ENCODE measurements at regions not wholly inside any gene's neighbourhood (a gene's known extent, or its start where the extent isn't known, plus 50 kb on each side); places are given as distances from the start of the nearest gene placed in this dataset.
A peak's percentile ranks its signal among the peaks of the same experiment; 100 is the strongest.

DNA sequence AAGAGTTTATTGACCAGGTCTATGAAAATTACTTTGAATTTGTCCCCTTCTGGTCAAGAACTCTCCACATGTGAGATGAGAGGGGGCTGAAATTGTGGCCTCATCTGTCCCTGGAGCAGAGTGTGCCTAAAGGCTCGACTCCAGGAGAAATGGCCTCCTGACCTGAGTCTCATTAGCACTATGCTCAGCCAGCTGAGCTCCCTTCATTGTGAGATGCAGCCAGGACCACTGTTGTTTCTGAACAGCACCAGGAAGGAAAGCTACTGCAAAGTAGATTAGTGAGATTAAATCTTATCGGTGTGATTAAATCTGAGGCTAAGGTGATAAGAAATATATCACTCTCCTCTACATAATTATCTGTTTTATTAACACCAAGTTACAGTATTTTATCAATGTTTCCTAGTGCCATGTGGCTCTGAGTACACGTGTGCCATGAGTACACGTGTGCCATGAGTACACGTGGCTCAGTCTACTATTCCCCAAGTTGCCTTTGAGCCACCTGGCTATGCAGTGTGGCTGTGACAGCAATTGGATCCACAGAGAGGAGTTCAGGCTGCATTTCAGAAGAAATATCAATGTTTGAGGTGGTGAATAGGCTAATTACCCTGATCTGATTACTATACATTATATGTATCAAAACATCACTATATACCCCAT is 126.9 kb downstream of the IPMK start:
- FAIRE-seq: no peak

- no peak for FAIRE-seq
Observed at GRCh38 chr10:58140054-58140453, 127.6 kb downstream of the IPMK start.

DNA sequence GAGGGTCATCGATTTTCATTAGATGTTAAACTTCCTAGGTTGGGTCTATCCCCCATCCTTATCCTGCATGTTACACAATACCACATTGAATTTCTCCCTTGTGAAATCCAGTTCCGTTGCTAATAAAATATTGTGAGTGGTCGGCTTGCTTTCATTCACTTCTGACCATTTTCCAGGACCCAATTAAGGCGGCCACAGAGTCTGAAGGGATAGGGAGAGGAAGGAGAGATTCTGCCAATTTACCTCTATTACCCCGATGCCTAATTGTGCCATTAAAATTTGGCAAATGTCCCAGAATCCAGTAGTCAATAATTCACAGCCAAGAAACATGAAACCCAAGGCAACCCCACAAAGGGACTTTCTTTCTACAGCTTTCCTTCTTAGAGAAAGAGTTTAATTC is 129.9 kb downstream of the IPMK start:
- FAIRE-seq: no peak

DNA sequence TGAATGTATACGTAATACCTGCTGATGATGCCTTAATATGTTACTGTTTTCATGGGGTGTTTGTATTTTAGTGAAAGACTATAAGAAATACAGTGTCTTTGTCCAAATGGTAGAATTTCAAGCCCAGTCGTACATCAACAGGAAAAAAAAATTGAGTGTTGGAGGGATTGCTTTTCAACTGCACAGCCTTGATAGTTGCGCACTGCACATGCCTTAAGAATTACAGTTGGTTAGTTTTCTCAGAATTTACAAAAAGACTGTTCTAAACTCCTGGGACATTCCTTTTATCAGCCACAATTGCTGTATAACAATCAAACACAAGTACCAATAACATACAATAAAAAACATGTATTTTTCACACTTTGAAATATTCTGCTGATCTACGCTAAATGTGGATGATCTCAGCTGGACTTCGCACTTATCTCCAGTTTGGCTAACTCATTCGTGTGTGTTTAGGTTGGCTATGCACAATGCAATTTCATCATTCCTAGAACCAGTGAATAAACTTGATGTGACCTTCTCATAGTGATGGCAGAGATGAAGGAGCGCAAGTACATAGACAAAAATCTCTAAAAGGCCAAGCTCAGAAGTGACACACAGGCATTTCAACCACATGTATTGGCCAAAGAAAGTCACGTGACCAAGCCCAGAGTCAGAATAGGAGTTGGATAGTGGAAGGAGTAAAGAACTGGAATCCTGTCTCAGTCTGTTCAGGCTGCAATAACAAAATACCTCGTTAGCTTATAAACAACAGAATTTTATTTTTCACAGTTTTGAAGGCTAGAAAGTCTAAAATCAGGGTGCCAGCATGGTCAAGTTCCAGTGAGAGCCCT is 152.3 kb downstream of the IPMK start:
- FAIRE-seq: no peak

DNA sequence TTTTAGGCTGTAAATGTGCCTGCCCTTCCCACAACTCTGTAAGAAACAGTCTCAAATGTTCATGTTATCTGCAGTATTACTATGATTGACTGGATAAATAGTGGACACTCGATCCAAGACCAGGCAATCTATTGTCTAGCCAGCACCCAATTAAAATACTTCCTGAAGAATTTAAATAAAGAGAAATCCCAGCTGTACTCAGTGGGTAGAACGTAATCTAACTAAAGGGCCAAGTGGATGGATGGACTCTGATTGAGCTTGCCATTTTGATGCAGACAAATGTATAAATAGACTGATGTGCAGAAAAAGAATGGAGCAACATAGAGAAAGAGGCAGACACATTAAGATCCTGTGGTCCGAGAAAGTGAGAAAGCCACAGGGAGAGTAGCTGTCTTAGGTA is 158.0 kb downstream of the IPMK start:
- FAIRE-seq: no peak

DNA sequence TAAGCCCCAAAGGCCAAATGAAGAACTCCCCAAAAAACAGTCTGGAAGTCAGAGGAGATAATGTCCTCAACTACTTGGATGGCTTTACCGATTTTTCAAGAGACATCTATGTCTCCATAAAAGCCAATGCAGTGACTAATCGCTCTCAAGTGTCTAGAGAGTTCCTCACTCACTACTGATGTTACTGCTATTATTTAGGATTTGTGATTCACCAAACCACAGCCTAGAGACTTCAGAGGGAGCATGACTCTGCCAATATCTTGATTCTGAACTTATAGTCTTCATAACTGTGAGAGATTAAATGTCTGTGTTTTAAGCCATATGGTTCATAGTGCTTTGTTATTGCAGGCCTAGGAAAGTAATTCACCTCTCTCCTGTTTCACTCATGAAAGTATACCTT is 160.2 kb downstream of the IPMK start:
- no peak for FAIRE-seq

GRCh38 chr10:58106211-58107035 is 161.3 kb downstream of the IPMK start:
- no peak for FAIRE-seq

- FAIRE-seq: no peak
Observed at GRCh38 chr10:58104351-58104751, 163.3 kb downstream of the IPMK start.

DNA sequence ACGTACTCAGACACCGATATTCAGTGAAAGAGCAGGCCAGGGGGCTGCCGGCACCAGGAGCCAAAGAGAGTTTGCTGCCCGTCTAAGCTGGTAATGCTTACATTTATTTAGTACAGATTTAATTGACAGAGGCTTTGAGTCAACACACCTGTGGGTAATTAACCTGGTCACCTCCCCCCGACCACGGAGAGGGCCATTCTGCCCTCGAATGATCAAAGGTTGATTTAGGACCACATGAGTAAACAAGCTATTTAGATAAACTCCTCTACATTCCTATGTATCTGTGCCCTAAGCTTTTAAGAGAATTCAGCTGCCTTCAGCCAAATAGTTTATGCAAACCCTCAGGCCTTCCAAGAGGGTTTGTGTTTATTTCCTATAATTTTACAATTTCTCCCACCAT is 164.8 kb downstream of the IPMK start:
- no peak for FAIRE-seq

DNA sequence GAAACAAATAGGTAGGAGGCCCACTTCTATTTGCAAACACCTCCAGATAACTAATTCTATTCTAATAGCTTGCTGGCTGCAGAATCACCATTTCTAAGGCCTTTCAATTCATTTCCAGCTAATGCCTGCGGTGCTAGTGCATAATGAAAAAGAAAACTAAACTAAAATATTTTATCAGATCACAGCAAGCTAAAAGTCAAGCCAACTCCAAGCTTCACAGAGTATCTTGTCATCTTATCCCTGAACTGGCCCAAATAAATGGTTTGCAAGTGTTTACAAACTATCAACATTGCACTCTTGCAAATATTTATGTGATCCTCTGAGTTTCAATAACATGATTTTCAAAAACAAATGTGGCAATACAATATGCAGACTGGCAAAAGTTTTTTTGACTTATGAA is 166.0 kb downstream of the IPMK start:
- FAIRE-seq: peak; percentile 63

GRCh38 chr10:58094985-58095718 is 172.5 kb downstream of the IPMK start:
- FAIRE-seq: no peak

- no peak for FAIRE-seq
Observed at GRCh38 chr10:58091886-58092285, 175.8 kb downstream of the IPMK start.

- FAIRE-seq: no peak
Observed at GRCh38 chr10:58089739-58090138, 178.0 kb downstream of the IPMK start.

DNA sequence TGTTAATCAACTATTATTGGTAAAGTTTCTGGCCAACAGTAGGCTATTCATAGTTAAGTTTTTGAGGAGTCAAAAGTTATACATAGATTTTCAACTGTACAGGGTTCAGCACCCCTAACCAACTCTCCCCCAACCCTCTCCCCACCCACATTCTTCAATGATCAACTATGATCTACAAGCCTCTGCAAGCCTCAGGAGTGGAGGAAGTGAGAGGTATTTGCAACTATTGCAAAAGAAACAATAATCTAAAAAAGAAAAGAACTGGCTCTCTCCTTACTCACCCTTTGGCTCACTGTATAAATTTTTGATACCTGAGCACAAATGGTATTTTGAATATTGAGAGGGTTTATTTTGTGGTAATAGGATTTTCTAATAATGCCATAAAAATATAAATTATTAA is 179.8 kb downstream of the IPMK start:
- FAIRE-seq: no peak

GRCh38 chr10:58086763-58087150 is 180.9 kb downstream of the IPMK start:
- FAIRE-seq: no peak

DNA sequence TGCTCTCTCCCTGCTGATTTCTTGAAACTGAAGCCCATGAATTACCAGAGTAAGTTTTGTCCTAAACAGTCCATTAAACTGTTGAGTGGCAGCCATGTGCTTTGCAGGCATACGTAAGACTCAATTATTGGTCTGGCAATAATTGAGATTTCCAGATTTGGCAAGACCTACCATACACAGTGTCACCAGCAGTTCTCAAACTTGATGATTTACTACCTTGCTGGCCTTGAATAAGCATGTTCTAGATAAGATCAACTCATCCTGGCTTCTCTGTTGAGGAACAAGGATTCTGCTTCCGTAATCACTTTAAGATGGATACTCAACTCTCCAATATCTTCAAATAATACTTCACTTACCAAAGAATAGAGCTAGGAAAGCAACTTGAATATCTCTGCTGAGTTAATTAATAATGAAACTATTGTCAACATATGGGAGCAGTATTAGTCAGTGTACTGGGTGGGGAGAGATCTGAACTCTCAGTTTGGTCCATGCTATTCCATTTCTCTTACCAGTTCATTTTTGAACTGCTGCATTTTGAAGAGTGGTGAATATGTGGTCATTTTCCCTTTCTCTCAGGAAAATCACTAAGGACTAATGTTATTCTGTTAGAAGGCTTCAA is 181.4 kb downstream of the IPMK start:
- FAIRE-seq: no peak

- FAIRE-seq: no peak
Observed at GRCh38 chr10:58082248-58082647, 185.4 kb downstream of the IPMK start.

GRCh38 chr10:58081353-58081752 is 186.3 kb downstream of the IPMK start:
- no peak for FAIRE-seq

GRCh38 chr10:58079461-58079860 is 188.2 kb downstream of the IPMK start:
- no peak for FAIRE-seq

DNA sequence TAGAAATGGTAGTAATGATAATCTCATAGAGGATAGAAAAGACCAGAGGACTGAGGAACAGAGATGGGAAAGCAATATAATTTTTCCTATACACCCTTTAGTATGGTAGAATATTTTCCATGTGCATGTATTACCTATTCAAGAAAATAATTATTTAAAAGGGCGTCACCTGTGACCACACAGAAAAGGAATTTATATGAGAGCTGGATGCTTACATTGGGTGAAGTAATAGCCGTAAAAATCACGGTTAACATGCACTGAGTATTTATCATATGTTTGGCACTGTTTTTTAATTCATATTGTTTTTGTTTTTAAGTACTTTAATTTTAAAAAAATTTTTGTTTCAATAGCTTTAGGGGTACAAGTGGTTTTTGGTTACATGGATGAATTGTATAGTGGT is 195.1 kb downstream of the IPMK start:
- no peak for FAIRE-seq

- no peak for FAIRE-seq
Observed at GRCh38 chr10:58070956-58071355, 196.7 kb downstream of the IPMK start.

DNA sequence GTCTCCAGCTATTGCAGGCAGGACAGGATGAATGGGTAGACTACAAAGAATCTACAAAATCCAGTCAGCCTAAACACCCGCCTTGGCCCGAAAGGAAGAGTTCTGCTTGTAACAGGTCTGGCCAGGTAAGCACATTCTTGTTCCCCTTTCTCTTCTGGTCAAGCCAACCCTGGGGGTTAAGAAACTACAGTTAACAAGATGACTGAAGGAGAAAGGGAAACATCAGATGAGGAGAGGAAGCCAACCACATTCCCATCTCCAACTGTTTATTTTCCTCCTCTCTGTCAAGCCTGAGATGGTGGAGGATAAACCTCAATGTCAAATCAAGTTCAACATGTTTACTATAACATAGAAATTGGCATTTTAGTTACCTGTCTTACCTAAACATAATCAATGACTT is 198.9 kb downstream of the IPMK start:
- no peak for FAIRE-seq
